ENCODE measurements at regions not wholly inside any gene's neighbourhood (a gene's known extent, or its start where the extent isn't known, plus 50 kb on each side); places are given as distances from the start of the nearest gene placed in this dataset.

DNA sequence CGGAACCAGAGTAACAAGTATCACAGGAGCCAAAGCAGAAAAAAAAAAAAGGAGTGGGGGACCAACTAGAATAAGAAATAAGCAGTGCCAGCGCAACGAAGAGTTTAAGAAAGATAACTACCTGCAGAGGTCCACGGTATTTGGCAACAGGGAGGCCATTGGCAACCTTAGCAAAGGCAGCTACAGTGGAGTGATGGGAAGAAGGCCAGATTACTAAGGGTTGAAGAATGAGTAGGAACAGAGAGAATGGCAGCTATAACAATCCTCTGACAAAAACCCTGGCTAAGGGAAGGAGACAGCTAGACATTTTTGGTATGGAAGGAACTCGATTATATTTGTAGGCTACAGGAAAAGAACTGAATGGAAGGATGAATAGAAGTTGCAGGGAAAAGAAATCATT lies 93.4 kb upstream of the DMAC1 start:
- TF ChIP-seq, protein P1, sequence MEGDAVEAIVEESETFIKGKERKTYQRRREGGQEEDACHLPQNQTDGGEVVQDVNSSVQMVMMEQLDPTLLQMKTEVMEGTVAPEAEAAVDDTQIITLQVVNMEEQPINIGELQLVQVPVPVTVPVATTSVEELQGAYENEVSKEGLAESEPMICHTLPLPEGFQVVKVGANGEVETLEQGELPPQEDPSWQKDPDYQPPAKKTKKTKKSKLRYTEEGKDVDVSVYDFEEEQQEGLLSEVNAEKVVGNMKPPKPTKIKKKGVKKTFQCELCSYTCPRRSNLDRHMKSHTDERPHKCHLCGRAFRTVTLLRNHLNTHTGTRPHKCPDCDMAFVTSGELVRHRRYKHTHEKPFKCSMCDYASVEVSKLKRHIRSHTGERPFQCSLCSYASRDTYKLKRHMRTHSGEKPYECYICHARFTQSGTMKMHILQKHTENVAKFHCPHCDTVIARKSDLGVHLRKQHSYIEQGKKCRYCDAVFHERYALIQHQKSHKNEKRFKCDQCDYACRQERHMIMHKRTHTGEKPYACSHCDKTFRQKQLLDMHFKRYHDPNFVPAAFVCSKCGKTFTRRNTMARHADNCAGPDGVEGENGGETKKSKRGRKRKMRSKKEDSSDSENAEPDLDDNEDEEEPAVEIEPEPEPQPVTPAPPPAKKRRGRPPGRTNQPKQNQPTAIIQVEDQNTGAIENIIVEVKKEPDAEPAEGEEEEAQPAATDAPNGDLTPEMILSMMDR (IDR thresholded peaks at IDR 0.05; ENCODE audit: low read depth, low read length, missing control alignments), result no peak
- no peak for DNase-seq (ENCODE audit: low read depth)
- H3K4me3 ChIP-seq (ENCODE audit: low read depth, low read length), result no peak overlapping the region

DNA sequence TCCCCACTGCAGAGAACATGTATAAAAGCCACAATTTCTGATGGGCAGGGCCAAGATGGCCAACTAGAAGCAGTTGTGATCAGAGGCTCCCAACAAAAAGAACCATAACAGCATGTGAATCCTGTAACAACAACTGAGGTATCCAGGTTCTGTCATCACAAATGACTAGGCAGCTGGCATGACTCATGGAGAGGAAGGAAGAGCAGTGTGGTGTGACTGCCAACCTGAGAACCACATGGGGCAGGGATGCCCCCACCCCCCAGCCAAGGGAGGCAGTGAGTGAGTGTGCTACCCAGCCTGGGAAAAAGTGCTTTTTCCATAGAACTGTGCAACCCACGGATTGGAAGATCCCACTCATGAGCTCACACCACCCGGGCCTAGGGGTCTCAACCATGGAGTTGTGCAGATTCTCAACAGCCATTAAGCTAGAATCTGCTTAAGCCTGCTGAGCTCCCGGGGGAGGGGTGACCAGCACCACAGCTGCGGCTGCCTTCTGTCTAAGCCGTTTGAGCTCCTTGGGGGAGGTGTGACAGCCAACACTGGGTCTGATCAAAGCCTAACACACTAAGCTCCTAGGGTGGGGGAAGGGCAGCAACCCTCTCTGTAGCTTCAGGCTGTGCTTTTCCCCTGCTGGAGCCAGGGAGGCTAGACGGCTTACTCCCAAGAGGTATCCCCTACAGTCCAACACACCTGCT lies 80.1 kb upstream of the DMAC1 start:
- no peak overlapping the region for H3K4me3 ChIP-seq (ENCODE audit: low read depth, low read length)
- TF ChIP-seq, protein P1 (IDR thresholded peaks at IDR 0.05; ENCODE audit: low read depth, low read length, missing control alignments), result no peak
- no peak for DNase-seq (ENCODE audit: low read depth)

DNA sequence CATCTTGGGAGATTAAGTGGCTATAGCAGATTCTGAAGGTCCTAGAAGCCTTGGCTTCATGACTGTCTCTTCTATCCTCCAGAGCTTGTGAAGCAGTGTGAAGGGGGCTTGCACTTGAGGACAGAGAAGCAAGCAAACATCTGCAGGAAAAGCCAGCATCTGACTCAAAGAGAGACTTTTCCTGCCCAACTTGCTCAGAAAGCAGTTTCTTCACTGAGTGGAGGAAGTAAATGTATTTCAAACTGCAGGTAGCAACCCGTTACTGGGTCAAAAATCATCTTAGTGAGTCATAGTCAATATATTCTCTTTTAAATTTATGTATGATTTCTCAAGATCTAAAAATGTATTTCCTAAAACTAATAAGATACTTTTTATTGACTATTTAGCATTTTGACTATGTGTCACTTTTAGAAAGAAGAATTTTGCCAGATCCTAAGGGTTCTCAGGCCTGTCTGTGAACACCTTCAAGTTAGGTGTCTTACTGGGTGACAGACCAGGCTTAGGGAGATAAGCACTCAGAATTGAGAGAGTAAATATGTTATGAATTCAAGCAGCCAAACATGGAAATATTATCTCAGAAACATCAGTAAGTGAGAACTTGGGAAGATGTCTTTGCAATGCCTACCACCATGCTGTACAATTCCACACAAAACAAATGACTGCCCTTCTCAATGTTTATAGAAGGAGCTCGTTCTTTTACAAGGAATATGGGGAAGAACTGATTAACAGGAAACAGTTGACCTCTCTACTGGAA lies 72.6 kb upstream of the DMAC1 start:
- H3K4me3 ChIP-seq (ENCODE audit: low read depth, low read length), result no peak overlapping the region
- no peak for DNase-seq (ENCODE audit: low read depth)
- TF ChIP-seq, protein P1 (IDR thresholded peaks at IDR 0.05; ENCODE audit: low read depth, low read length, missing control alignments), result no peak

DNA sequence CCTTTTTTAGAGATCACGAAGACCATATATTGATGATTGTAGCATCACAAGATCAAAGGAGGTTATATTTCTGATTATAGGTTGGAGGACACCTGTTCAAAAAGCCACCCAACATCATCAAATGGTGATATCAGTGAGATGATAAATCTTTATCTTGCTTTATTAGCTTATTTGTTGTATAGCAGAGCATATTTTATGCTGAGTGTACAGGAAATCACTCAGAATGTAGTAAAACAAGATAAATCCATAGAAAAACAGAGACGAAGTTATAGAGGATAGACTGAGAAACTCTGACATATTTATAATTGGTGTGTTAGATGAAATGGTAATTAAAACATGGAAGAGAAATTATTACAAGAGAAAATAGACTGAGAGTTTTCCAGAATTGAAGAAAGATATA lies 69.8 kb upstream of the DMAC1 start:
- TF ChIP-seq, protein P1 (IDR thresholded peaks at IDR 0.05; ENCODE audit: low read depth, low read length, missing control alignments), result no peak
- no peak for DNase-seq (ENCODE audit: low read depth)
- H3K4me3 ChIP-seq (ENCODE audit: low read depth, low read length), result no peak overlapping the region

DNA sequence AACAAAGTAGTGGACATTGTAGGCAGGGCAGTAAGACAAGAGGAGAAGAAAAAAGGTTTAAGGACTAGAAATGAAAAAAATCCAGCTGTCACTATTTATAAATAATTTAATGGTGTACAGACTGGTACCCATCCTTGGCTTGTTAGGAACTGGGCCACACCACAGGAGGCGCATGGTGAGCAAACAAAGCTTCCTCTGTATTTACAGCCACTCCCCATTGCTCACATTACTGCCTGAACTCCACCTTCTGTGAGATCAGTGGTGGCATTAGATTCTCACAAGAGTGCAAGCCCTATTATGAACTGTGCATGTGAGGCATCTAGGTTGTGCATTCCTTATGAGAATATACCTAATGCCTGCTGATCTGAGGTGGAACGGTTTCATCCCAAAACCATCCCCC lies 62.6 kb upstream of the DMAC1 start:
- no peak for DNase-seq (ENCODE audit: low read depth)
- no peak overlapping the region for H3K4me3 ChIP-seq (ENCODE audit: low read depth, low read length)
- TF ChIP-seq, protein P1 (IDR thresholded peaks at IDR 0.05; ENCODE audit: low read depth, low read length, missing control alignments), result no peak

DNA sequence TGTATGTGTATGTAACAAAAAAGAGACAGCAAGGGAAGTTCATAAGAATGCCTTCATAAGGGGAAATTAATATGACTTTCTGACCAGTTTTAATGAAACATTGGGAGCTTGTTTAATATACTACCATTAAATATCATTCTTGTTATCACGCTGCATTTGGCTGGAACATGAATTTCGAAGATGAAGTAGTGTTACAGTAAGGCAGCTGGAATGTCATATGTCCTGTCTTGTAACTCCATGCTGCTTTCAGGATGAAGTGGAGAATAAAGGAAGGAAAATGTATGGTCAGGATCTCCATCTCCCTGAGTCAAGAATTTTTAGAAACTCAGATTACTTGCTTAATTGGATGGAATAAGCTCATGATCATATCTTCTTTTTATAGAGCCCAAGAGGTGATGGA lies 61.5 kb upstream of the DMAC1 start:
- TF ChIP-seq, protein P1 (IDR thresholded peaks at IDR 0.05; ENCODE audit: low read depth, low read length, missing control alignments), result no peak
- no peak for DNase-seq (ENCODE audit: low read depth)
- no peak overlapping the region for H3K4me3 ChIP-seq (ENCODE audit: low read depth, low read length)
